Activated gamma-delta T cell treated with anti-CD3 and anti-CD28 coated beads, Interleukin-2, amount 50 U/mL, for 16 hours (primary cell): ENCODE measurements at regions not wholly inside any gene's neighbourhood (a gene's known extent, or its start where the extent isn't known, plus 50 kb on each side); places are given as distances from the start of the nearest gene placed in this dataset.

Experiments used
- DNase-seq: peaks from one replicate; pipeline ENCODE4 v3.0.0-alpha.2; 2020; ENCODE audit warnings: low read depth

DNA sequence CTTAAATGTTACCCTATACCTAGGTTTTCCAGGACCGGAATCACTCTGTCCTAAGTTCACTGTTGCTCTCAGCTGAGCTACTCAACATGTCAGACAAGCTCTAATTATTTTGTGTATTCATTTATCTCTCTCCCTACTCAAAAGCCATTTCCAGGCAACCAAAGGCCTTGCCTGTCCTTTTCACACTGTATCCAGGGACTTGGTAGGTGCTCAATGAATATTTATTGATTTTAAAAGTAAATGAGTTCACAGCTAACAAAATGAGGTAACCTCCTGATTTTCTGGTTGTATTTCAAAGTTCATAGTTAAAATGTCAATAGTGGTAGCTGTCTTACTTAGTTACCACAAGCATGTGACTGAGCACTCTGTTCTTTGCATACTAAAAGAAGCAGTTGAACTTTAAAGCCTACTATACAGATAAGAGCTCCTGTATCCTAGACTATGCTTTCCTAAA, 522.2 kb downstream of the ACTL7B start:
- DNase-seq: no peak

DNA sequence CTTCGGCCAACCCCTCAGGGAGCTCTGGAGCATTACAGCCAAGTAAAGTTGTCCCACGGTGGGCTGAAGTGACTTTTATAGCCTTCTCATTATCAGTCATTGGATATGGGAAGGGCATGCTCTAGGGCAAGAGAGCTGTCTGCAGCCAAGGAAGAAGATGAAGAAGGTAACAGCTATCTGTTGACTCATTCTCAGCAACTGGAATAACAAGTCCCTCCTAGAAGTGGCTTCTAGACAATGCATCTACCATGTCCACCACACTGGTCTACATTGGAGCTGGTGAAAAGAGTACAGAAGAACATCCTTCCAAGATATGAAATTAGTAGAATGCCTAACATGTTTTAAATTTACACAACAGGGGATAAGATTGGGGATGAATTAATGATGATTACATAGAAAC, 524.2 kb downstream of the ACTL7B start:
- DNase-seq: no peak

GRCh38 chr9:108325406-108325805, 530.4 kb downstream of the ACTL7B start:
- no peak for DNase-seq

GRCh38 chr9:108323615-108324014, 532.2 kb downstream of the ACTL7B start:
- DNase-seq: no peak

DNA sequence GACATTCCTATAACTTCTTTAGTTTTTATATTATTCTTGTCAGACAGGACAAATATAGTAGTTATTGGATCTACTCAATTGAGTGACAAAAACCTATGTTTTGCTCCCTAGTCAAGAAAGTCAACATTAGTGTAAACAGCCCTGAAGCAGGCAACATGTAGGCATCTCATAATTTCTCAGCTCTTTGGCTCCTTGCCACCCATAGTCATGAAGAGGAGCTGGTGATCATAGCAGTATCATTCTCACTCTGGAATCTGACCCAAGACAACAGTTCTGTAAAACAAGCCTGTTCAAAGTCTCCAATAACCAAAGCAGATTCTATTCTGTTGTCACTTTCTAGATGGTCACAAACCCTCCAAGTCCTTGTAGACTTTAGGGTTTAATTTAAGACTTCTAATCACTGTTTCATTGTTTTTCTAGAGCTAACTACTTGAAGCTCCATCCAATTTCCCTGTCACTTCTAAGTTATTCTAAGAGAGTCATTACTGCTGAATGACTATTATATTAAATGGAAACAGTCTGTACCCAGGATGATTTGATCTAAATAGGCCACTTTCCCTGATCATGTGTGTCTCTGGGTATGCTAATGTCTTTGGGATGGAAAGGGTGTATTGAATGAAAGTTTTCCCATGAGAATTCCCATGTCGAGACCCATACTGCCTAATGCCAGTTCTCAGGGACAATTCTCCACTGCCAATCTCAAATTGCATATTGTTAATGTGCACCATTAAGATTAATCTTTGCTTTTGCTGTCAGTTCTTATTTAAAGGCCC, 533.3 kb downstream of the ACTL7B start:
- no peak for DNase-seq

- DNase-seq: no peak
Measured at GRCh38 chr9:108316630-108317029, 539.2 kb downstream of the ACTL7B start.

- no peak for DNase-seq
Measured at GRCh38 chr9:108316066-108316465, 539.7 kb downstream of the ACTL7B start.

DNA sequence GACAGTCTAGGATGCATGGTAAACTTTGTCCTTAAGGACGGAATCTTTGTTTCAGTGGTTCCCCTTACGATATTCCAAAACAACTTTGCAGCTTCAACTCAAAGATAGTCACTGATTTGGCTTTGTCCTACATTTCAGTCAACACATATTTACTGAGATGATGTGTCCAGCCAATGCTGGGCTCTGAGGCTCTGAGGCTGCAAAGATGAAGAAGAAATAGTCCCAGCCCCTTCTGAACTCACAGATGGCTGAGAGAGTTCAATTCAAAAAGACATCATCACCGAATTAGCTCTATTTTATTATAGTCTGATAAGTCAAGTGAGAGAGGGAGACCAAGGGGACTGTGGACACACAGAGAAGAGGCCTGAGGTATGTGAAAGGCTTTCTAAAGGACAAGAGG, 544.0 kb downstream of the ACTL7B start:
- DNase-seq: no peak

DNA sequence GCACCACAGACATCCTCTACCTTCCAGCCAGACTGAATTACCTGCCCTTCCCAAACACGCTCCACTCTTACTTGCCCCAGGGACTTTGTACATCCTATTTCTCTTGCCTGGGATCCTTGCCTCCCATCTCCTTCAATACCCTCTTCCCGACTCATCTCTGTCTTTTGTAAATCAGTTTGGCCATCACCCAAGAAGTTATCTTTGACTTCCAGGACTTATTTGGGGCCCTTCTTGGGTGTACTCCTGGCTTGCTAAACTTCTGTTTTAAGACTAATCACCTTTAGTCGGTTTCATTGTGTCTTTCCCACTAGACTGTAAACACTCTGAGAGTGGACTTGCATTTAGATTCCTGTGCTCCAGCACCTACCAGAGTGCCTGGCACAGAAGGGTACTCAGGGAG, 545.6 kb downstream of the ACTL7B start:
- no peak for DNase-seq

- no peak for DNase-seq
Measured at GRCh38 chr9:108300306-108301287, 555.2 kb downstream of the ACTL7B start.

DNA sequence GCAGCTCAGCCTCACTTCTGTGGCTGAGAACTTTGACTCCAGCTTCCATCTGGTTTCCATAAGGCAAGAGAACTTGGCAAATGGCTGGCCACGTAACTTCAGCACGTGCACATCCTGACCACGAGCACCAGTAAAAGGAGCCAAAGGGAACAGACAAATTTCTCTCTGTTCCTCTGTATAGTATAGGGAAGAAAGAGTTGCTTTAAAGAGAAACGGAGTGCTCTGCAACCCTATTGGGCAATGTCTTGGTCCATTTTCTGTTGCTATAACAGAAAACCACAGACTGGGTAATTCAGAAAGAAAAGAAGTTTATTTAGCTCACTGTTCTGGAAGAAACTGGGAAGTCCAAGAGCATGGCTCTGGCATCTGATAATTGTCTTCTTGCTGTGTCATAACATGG, 558.7 kb downstream of the ACTL7B start:
- DNase-seq: no peak

DNA sequence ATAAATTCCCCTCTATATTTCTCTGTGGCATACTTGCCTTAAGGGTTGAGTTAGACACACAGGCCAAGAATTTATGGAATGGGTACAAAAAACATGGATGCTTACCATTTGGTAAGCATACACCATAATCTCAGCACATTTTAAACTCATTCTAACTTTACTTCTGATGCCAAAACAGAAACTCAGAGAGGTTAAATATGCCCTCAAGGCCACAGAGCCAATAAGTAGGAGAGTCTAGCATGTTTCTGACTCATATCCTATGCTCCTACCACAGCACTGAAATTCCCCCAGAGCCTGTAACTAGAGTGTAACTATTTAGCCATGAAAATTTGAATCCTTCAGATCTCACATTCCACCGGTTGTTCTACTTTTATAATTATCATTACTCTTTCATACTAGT, 559.7 kb downstream of the ACTL7B start:
- DNase-seq: no peak

GRCh38 chr9:108291586-108291932, 564.2 kb downstream of the ACTL7B start:
- no peak for DNase-seq

DNA sequence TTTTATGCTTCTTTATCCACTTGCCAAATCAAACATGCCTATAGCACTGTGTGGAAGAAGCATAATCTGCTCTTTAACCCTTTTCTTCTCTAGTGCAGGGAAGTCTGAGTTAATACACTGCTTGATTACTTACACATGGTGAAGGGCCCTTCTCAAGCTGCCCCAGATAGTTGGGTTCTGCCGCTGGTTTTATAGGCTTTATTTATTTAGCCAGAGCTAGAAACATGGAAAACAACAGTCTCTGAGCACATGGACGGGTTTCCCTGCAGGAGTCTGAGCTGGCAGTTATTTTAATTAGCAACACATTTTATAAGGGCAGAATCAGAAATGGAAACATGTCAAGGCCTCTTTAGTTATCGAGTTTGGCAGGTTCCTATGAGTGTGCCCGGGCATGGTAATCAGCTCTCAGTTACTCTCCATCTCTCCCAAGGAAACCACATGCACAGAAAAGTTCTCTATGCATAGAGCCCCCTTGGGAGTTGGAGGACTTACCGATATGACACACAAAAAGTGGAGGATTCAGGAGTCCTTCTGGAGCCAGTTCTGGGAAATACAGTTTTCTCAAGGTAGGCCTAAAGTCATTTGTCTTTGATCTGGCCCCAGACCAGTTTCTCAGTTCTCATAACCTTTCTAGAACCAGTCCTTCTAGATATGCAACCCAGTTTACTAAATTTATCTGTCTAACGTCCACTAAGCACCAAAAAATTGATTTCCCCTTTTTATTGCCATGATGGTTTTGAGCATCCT, 564.8 kb downstream of the ACTL7B start:
- DNase-seq: no peak

GRCh38 chr9:108286638-108287206, 569.1 kb downstream of the ACTL7B start:
- DNase-seq: no peak

GRCh38 chr9:108283696-108284095, 572.1 kb downstream of the ACTL7B start:
- DNase-seq: no peak

DNA sequence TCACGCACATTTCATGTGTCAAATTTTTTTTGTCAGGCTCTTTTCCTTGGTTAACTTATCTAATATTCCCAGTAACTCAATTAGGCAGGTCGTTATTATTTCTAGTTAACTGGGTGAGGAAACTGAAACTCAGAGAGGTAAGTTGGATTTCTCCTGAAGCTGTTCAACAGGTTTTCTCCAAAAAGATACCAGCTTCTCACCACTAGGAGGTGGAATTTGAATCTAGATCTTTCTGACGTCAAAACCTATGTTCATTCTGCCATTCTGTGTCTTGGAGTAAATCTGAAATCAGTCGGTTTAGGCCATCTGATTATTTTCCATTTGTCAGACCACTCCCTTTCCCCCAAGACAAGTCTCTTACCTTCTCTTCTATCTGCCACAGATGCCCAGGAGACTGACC, 572.9 kb downstream of the ACTL7B start:
- no peak for DNase-seq

DNA sequence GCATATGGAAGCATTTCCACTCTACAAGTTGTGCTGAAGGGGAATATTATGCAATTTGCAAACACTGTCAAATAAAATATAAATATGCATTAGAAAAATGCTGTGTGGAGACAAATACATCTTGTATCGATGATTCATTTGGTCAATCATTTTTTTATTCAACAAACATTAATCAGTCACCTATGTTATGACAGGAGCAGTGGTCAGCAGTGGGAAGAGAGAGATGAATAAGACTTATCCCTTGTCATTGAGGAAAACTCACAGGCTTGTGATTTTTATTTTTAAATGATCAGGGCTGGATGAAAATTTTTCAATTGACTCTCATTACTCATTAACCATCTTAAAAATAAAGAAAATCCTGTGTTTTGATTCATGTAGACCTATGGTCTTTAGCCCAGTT, 574.1 kb downstream of the ACTL7B start:
- no peak for DNase-seq

DNA sequence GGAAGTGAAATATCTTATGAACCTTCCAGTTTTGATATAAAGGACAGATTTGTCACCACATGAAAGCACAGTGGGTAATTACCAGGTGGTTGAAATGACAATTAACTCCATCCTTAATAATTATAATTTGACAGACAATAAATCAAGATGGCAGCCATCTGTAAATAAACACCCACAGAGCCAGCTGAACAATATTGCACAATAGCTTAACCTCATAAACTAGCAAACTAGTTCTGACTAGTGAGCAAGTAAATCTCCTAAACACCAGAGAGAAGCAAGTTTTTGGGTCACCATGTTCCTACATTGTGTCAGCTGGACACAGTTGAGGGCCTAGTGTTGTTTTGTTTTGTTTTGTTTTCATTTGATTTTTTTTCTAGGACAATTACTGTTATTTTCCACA, 577.4 kb downstream of the ACTL7B start:
- DNase-seq: no peak

- DNase-seq: no peak
Measured at GRCh38 chr9:108277216-108277615, 578.6 kb downstream of the ACTL7B start.

DNA sequence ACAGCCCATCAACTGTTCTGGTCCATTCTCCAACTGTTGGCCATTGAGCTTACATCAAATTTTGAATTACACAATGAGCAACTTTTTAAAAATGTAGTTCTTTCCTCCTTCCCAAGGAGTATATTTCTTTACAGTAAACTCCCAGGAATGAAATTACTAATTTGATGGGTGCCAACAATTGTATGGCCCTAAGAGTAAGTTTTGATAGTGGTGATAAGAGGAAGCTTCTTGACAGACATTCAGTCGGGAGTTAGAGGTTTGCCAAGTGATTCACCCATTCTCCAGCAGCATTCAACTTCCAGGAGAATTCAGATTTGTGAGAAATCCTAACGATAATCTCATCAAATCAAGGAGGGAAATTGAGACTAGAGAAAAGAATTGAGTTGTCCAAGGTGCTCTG, 579.9 kb downstream of the ACTL7B start:
- DNase-seq: no peak

GRCh38 chr9:108274971-108275370, 580.8 kb downstream of the ACTL7B start:
- DNase-seq: no peak
